ENCODE measurements at regions not wholly inside any gene's neighbourhood (a gene's known extent, or its start where the extent isn't known, plus 50 kb on each side); places are given as distances from the start of the nearest gene placed in this dataset.

DNA sequence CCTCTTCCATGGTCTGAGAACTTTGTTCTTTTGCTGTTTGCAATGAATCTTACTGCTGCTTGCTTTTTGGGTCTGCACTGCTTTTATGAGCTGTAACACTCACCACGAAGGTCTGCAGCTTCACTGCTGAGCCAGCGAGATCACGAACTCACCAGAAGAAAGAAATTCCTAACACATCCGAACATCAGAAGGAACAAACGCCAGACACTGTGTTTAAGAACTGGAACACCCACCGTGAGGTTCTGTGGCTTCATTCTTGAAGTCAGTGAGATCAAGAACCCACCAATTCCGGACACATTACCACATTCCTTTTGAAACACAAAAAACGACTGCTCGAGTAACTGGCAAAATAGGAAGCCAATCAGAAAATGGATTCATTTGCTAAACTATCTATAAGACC lies 471.8 kb downstream of the TFAP2A start:
- Histone ChIP-seq H3K4me1 (no peaks in the 10 kb centered on the region), H3K27me3 (no peaks in the 10 kb centered on the region), H3K27ac (no peak overlapping the region), H3K4me3 (no peak overlapping the region), H3K36me3 (no peaks in the 10 kb centered on the region), H3K9me3 (no peaks in the 10 kb centered on the region)
- TF ChIP-seq, protein P1, sequence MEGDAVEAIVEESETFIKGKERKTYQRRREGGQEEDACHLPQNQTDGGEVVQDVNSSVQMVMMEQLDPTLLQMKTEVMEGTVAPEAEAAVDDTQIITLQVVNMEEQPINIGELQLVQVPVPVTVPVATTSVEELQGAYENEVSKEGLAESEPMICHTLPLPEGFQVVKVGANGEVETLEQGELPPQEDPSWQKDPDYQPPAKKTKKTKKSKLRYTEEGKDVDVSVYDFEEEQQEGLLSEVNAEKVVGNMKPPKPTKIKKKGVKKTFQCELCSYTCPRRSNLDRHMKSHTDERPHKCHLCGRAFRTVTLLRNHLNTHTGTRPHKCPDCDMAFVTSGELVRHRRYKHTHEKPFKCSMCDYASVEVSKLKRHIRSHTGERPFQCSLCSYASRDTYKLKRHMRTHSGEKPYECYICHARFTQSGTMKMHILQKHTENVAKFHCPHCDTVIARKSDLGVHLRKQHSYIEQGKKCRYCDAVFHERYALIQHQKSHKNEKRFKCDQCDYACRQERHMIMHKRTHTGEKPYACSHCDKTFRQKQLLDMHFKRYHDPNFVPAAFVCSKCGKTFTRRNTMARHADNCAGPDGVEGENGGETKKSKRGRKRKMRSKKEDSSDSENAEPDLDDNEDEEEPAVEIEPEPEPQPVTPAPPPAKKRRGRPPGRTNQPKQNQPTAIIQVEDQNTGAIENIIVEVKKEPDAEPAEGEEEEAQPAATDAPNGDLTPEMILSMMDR (IDR thresholded peaks at IDR 0.05), result no peak
- TF ChIP-seq POLR2AphosphoS5 (IDR thresholded peaks at IDR 0.05; ENCODE audit: insufficient read depth in 1 of 2, low read depth in 1 of 2) (no peak), POLR2A (IDR thresholded peaks at IDR 0.05) (no peak)
- intact Hi-C loops (cut with DNase I), result no loop called here
- DNase-seq (ENCODE audit: extremely low spot score in 2 of 2), result no peak

DNA sequence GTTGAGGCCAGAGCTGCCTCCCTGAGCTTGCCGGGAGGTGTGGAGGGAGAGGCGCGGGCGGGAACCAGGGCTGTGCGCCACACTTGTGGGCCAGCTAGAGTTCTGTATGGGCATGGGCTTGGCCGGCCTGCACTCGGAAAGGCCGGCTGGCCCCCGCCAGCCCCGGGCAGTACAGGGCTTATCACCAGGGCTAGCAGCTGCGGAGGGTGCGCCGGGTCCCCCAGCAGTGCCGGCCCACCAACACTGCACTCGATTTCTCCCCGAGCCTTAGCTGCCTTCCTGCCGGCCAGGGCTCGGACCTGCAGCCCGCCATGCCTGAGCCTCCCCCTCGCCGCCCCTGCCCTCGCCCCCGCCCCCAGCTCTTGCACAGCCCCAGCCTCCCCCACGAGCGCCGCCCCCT lies 472.7 kb downstream of the TFAP2A start:
- no peaks in the 10 kb centered on the region for H3K36me3 ChIP-seq
- H3K4me3 ChIP-seq, result no peak overlapping the region
- no peaks in the 10 kb centered on the region for H3K27me3 ChIP-seq
- no peaks in the 10 kb centered on the region for H3K4me1 ChIP-seq
- intact Hi-C loops (cut with DNase I), result no loop called here
- H3K9me3 ChIP-seq, result no peaks in the 10 kb centered on the region
- TF ChIP-seq POLR2A (IDR thresholded peaks at IDR 0.05) (no peak), POLR2AphosphoS5 (IDR thresholded peaks at IDR 0.05; ENCODE audit: insufficient read depth in 1 of 2, low read depth in 1 of 2) (no peak)
- TF ChIP-seq, protein P1 (IDR thresholded peaks at IDR 0.05), result no peak
- H3K27ac ChIP-seq, result no peak overlapping the region
- no peak for DNase-seq (ENCODE audit: extremely low spot score in 2 of 2)

DNA sequence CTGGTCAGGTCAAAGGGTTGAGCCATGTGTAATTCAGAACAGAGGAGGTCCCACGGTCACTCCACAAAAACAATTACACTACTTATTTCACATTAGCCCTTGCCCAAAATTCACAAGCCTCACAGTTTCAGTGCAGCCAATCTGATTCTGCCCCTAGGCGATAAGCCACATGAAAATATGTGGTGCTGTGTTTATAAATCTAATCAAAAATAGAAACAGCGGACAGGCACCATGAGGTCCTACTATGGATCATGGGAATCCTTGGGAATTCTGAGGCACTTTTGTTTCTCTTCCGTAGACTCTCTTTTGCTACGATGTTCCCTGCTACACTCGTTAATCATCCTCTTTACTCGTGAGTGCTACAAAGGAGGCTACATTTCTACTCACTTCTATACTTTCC lies 476.1 kb downstream of the TFAP2A start:
- Histone ChIP-seq H3K27ac (no peak overlapping the region), H3K4me1 (no peaks in the 10 kb centered on the region), H3K4me3 (no peak overlapping the region), H3K27me3 (no peaks in the 10 kb centered on the region), H3K36me3 (no peaks in the 10 kb centered on the region), H3K9me3 (no peaks in the 10 kb centered on the region)
- DNase-seq (ENCODE audit: extremely low spot score in 2 of 2), result no peak
- intact Hi-C loops (cut with DNase I), result no loop called here
- TF ChIP-seq POLR2AphosphoS5 (IDR thresholded peaks at IDR 0.05; ENCODE audit: insufficient read depth in 1 of 2, low read depth in 1 of 2), result no peak

DNA sequence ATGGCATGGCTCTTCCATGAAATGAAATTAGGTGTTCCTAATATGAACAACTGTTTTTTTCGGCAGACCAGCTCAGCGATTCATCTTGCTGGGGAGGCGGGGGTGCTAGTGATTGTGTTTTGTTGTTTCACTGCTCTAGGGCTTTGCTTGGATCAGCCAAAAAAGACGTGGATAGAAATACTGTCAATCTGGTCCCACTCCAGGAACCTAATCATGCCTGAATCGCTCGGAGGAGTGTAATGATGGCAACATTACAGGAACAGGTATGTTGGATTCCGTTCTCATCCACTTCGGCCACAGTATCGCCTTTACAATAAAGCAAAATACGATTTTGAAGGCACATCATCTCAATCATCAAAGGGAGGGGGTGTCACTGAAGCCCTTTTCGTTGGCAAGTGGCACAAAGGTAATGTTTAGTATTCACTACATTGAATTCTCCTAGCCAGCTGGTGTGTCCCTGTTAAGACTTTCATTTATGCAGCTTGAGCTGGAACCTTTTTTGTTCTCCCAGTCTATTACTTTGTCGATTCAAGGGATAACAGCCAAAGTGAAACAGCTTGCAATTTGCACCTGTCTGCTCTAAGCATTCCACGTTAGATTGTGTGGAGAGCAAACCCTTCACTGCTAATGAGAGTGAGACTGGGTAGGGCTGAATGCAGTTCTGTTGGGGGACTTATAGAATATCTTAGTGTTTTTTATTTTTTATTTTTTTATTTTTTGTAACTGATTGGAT lies 477.7 kb downstream of the TFAP2A start:
- Histone ChIP-seq H3K27me3 (no peaks in the 10 kb centered on the region), H3K4me1 (no peaks in the 10 kb centered on the region), H3K9me3 (no peaks in the 10 kb centered on the region), H3K4me3 (no peak overlapping the region), H3K27ac (no peak overlapping the region), H3K36me3 (no peaks in the 10 kb centered on the region)
- intact Hi-C loops (cut with DNase I), result no loop called here
- no peak for DNase-seq (ENCODE audit: extremely low spot score in 2 of 2)
- TF ChIP-seq POLR2AphosphoS5 (IDR thresholded peaks at IDR 0.05; ENCODE audit: insufficient read depth in 1 of 2, low read depth in 1 of 2), result no peak
- no peak for TF ChIP-seq POLR2A (IDR thresholded peaks at IDR 0.05)
- TF ChIP-seq, protein P1 (IDR thresholded peaks at IDR 0.05), result no peak

DNA sequence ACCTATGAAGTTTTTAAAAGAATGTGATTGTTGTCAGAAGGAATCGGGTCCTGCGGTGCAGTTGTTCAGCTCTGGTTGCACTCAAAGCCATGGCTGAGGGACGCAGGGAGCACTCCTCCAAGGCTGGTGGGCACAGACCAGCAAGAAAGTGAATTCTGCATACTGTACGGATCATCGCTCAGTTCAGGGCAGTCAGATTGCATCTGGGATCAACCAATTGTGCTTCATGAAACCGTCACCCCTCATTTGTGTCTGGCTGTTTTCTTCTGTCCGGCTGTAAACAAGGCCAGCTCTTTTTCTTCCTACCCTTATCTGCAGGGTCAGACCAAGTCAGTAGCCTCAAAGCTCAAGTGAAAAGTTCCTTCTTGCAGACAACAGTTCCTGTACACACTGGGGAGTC lies 478.3 kb downstream of the TFAP2A start:
- intact Hi-C loops (cut with DNase I), result no loop called here
- H3K9me3 ChIP-seq, result no peaks in the 10 kb centered on the region
- H3K27me3 ChIP-seq, result no peaks in the 10 kb centered on the region
- H3K36me3 ChIP-seq, result no peaks in the 10 kb centered on the region
- H3K4me1 ChIP-seq, result no peaks in the 10 kb centered on the region
- H3K27ac ChIP-seq, result no peak overlapping the region
- DNase-seq (ENCODE audit: extremely low spot score in 2 of 2), result no peak
- no peak overlapping the region for H3K4me3 ChIP-seq
- TF ChIP-seq, protein P1 (IDR thresholded peaks at IDR 0.05), result no peak
- no peak for TF ChIP-seq POLR2AphosphoS5 (IDR thresholded peaks at IDR 0.05; ENCODE audit: insufficient read depth in 1 of 2, low read depth in 1 of 2)
- TF ChIP-seq POLR2A (IDR thresholded peaks at IDR 0.05), result no peak

Measured in vagina (tissue), 2 donors.